Osteocyte (in vitro differentiated cells): ENCODE measurements at regions not wholly inside any gene's neighbourhood (a gene's known extent, or its start where the extent isn't known, plus 50 kb on each side); places are given as distances from the start of the nearest gene placed in this dataset.

Experiments used
- DNase-seq: peaks from one replicate; pipeline ENCODE4 v3.0.0; 2021; ENCODE audit warnings: mixed read lengths; ENCODE audit not compliant: unreplicated experiment; ENCODE audit errors: extremely low spot score
- H3K27ac Mint-ChIP-seq: one replicate; pipeline ENCODE4 v1.8.0; 2021; ENCODE audit warnings: mild to moderate bottlenecking, mixed read lengths; ENCODE audit not compliant: unreplicated experiment
- H3K27me3 Mint-ChIP-seq: one replicate; pipeline ENCODE4 v1.8.0; 2021; ENCODE audit warnings: mixed read lengths; ENCODE audit not compliant: unreplicated experiment
- H3K36me3 Mint-ChIP-seq: one replicate; pipeline ENCODE4 v1.8.0; 2021; ENCODE audit warnings: mixed read lengths; ENCODE audit not compliant: unreplicated experiment
- H3K4me1 Mint-ChIP-seq: one replicate; pipeline ENCODE4 v1.8.0; 2021; ENCODE audit warnings: mixed read lengths; ENCODE audit not compliant: unreplicated experiment
- H3K4me3 Mint-ChIP-seq: one replicate; pipeline ENCODE4 v1.8.0; 2021; ENCODE audit warnings: mild to moderate bottlenecking, moderate library complexity, mixed read lengths; ENCODE audit not compliant: unreplicated experiment
- H3K9me3 Mint-ChIP-seq: one replicate; pipeline ENCODE4 v1.8.0; 2021; ENCODE audit warnings: mixed read lengths; ENCODE audit not compliant: unreplicated experiment
- TF ChIP-seq, protein P1 (sequence below): fragments of 200-600 bp; sonication (generic); IDR thresholded peaks from 2 replicates; pipeline ENCODE4 v1.5.0; 2021; ENCODE audit warnings: antibody characterized with exemption, mild to moderate bottlenecking, moderate library complexity

DNA sequence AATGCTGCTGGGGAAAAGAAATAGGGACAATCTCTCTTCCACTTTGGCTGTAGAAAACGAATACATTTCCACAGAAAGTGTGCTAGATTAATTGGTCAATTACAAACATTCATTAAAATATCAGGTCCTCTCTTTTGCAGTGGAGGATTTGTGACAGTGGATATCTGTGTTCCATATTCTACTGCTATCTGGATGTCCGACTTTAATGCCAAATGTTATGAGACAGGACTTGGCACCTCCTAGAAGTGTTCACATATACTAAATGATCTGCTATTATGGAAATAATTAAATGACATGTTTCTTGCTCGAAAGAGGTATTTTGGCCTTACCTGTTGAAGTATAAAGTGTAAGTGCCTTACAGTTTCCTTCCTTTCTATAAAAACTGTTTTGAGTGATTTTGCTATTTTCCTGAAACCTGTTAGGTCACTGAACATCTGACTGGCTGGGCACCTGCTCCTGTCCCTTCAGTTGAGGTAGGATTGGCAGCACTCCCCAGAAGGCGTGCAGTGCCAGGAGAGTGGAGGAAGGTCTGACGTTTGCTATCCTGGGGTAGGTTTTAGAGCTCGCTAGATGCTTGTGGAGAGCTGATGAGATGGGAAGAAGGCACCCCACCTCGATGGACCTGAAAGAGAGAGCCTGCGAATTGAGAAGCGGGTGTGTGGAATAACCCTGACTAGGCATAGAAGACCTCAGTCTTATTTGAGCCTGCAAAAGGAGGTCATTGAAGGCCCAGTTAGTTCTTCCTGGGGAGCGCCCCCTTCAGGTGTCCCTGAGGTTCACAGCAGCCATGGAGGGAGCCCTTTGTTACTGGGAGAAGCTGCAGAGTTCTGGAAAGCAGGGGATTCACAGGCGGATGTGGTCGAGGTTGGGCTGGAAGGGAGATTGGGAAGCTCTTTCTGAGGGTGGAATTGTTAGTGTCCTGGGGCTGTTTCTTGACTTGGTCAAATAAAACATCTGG, 159.4 kb upstream of the ZNF267 start:
- peak overlapping the region; percentile 100 for H3K4me3 Mint-ChIP-seq
- TF ChIP-seq, protein P1, sequence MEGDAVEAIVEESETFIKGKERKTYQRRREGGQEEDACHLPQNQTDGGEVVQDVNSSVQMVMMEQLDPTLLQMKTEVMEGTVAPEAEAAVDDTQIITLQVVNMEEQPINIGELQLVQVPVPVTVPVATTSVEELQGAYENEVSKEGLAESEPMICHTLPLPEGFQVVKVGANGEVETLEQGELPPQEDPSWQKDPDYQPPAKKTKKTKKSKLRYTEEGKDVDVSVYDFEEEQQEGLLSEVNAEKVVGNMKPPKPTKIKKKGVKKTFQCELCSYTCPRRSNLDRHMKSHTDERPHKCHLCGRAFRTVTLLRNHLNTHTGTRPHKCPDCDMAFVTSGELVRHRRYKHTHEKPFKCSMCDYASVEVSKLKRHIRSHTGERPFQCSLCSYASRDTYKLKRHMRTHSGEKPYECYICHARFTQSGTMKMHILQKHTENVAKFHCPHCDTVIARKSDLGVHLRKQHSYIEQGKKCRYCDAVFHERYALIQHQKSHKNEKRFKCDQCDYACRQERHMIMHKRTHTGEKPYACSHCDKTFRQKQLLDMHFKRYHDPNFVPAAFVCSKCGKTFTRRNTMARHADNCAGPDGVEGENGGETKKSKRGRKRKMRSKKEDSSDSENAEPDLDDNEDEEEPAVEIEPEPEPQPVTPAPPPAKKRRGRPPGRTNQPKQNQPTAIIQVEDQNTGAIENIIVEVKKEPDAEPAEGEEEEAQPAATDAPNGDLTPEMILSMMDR: peak; percentile 28
- H3K4me1 Mint-ChIP-seq: peaks cover 16% of the 10 kb centered on the region
- peak overlapping the region; percentile 100 for H3K27ac Mint-ChIP-seq
- peaks cover 18% of the 10 kb centered on the region for H3K36me3 Mint-ChIP-seq
- H3K9me3 Mint-ChIP-seq: peaks cover 5% of the 10 kb centered on the region
- DNase-seq: no peak
- H3K27me3 Mint-ChIP-seq: no peaks in the 10 kb centered on the region

DNA sequence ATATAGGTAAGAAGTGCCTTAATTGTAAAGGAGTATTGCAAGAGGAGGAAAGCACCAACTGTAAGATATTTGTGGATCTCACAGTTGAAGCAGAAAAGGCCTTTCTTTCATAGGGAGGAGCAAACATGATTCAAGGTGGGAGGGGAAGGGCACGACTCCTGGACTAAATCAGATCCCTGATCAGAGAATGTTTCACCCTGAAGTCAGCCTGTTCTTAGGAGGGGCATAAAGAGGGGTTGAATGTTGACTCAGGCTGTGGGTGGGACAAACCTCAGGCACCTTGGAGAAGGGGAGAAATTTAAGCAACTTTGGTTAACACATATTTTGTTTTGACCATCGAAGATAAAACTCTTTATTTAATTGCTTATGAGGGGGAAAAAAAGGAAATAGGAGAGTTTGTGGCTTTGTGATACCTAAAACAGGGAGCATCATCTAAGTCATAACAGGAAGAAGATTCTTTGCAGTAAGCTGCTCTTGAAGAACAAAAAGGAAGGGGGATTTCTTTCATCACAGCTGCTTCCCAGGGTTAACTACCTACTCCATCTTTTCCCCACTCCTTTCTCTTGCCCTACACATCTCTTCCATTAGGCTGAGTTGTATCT, 158.6 kb upstream of the ZNF267 start:
- H3K36me3 Mint-ChIP-seq: peaks cover 18% of the 10 kb centered on the region
- H3K27ac Mint-ChIP-seq: no peak overlapping the region
- TF ChIP-seq, protein P1: no peak
- no peaks in the 10 kb centered on the region for H3K27me3 Mint-ChIP-seq
- peak overlapping the region; percentile 100 for H3K4me3 Mint-ChIP-seq
- no peak for DNase-seq
- H3K9me3 Mint-ChIP-seq: peaks cover 5% of the 10 kb centered on the region
- H3K4me1 Mint-ChIP-seq: peaks cover 16% of the 10 kb centered on the region

DNA sequence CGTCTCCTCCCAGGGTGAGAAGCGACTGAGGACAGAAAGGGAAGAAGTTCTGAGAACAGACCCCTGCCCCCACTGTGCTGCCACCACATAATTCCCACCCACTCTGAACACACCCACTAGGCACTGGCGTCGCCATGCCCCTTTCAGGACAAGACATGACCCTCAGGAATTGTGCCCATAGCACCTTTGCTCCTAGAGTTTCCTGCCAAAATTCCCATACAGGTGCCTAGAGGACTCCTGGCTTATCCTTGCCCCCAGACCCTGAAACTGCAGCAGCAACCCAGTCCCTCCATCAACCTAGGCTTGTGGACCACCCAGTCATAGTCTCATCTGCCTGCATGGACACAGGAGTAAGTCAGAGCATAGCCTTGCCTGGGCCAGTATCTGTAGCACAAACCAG, 157.7 kb upstream of the ZNF267 start:
- Mint-ChIP-seq H3K36me3 (peaks cover 18% of the 10 kb centered on the region), H3K9me3 (peaks cover 8% of the 10 kb centered on the region), H3K27ac (no peak overlapping the region), H3K27me3 (no peaks in the 10 kb centered on the region), H3K4me3 (no peak overlapping the region), H3K4me1 (peaks cover 16% of the 10 kb centered on the region)
- TF ChIP-seq, protein P1: no peak
- DNase-seq: no peak

DNA sequence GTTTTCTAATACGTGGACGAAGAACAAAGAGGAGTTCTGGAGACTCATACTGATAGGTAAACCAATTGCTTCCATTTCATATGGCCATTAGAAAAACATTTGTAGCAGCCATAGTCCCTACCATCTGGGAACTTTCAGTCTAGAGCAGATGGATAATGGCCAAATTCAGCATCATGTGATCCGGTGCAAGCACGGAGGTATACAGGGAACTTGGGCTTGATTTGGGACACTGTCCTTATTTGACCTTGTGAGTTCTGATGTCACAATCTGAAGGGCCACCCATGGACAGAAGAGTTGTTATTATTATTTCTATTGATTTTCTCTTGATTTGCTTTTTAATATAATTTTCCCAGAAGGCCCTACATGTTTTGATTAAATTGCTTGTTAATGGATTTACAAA, 154.6 kb upstream of the ZNF267 start:
- DNase-seq: no peak
- peaks cover 12% of the 10 kb centered on the region for H3K4me1 Mint-ChIP-seq
- TF ChIP-seq, protein P1: no peak
- H3K36me3 Mint-ChIP-seq: peaks cover 36% of the 10 kb centered on the region
- H3K27ac Mint-ChIP-seq: no peak overlapping the region
- H3K27me3 Mint-ChIP-seq: no peaks in the 10 kb centered on the region
- peaks cover 12% of the 10 kb centered on the region for H3K9me3 Mint-ChIP-seq
- no peak overlapping the region for H3K4me3 Mint-ChIP-seq

DNA sequence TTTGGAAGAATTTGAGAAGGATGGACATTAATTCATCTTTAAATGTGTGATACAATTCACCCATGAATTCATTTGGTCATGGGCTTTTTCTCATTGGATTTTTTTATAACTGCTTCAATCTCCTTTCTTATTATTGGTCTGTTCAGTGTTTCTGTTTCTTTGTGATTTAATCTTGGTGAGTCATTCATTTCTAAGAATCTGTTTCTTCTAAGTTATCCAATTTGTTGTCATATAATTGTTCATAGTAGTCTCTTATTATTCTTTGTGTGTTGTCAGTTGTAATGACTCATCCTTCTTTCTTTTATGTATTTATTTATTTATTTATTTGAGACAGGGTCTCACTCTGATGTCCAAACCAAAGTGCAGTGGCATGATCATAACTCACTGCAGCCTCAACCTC, 146.1 kb upstream of the ZNF267 start:
- H3K36me3 Mint-ChIP-seq: peaks cover 74% of the 10 kb centered on the region
- H3K4me3 Mint-ChIP-seq: no peak overlapping the region
- H3K4me1 Mint-ChIP-seq: no peaks in the 10 kb centered on the region
- no peak overlapping the region for H3K27ac Mint-ChIP-seq
- DNase-seq: no peak
- H3K27me3 Mint-ChIP-seq: no peaks in the 10 kb centered on the region
- H3K9me3 Mint-ChIP-seq: peaks cover 46% of the 10 kb centered on the region
- TF ChIP-seq, protein P1: no peak
